Activated CD8-positive, alpha-beta memory T cell treated with anti-CD3 and anti-CD28 coated beads for 1 hour (primary cell): ENCODE measurements at regions not wholly inside any gene's neighbourhood (a gene's known extent, or its start where the extent isn't known, plus 50 kb on each side); places are given as distances from the start of the nearest gene placed in this dataset.

ENCODE experiments used
- DNase-seq, 2 donors: peaks; one replicate each; pipeline ENCODE4 v3.0.0-alpha.2; 2020; ENCODE audit warnings: low read depth in 1 of 2; ENCODE audit errors: extremely low read depth in 1 of 2

DNA sequence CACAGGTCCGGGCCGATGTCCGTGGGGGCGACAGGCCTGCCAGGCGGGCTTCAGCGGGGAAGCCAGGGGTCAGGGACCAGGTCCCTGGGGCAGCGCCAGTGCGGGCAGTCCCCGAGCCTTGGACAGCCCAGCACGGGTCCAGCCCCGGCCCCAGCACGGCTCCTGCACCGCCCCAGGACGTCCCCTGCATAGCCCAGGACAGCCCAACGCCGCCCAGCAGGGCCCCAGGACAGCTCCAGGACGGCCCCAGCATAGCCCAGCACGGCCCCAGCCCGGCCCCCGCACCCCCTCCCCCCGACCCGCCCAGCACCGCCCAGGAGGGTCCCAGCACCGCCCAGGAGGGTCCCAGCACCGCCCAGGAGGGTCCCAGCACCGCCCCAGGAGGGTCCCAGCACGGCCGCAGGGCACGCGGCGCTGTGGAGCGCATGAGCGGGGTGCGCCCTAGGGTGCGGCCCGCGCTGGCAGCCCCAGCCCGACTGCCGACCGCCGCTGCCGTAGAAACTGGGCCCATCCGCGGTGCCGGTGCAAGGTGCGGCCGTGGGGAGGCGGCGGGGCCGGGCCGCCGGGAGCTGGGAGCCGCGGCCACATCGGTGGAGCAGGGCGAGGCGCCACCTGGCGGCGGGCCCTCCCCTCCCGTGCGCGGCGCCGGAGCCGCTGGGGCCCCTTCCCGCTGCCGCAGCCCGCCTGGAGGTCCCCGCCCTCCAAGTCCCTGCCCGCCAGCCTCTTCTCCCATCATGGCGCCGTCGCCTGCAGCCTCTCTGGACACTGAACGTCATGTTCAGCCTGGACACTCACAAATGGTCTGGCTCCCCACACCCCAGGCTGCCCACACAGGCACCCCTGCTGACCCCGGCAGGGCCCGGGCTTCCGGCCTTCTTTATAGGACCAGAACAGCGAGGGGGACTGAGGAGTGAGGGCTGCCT lies 106.8 kb upstream of the NKX1-1 start:
- peak in 1 of 2 donors; percentile 39 for DNase-seq

DNA sequence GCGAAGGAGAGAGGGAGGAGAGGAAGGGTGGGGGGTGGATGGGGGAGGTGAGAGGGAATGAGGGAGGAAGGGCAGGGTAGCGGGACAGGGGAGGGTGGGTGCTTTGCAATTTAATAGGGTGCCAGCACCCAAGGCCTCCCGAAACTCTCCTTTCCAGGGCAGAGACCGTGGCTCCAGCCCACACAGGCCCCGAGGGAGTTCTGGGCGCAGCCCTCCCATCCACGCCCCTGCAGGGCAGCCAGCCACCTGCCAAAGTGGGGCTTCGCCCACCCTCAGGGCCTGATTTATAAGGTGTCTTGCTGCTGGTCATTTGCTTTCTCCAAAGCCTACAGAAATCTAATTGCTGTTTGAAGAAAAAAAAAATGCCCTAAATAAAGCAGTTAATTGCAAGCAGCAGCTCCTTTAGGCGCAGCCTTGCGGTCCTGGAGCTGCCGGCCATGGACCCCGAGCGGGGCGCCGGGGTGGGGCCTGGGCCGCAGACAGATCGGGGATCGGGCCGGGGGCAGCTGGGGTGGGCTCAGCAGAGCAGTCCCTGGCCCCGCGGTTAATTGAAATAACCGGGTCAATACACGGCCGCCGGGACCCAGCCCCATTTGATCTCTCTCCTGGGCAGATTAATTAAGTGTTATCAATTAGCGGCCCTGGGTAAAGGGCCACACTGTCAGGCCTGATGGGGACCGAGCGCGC lies 106.0 kb upstream of the NKX1-1 start:
- no peak for DNase-seq

DNA sequence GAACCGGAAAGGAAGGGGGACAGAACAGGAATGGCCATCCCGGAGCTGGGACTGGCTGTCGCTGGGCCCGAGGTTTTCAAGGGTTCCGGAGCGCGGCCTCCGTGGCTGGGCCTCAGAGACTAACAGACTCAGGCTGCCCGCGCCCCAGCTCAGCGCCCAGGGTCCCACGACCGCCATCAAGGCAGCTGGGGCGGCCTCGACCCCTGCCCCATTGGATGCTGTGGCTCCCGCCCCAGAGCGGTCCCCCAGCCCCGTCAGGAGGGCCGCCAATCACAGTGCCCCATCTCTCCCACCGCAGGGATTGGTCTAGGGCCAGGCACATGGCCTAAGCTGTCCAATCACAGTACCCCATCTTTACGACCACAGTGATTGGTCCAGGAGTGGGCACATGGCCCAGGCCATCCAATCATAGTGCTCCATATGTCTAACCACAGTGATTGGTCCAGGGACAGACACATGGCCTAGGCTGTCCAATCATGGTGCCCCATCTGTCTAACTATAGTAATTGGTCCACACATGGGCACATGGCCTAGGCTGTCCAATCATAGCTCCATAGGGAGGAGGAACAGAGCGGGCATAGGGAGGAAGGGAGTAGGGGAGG lies 105.3 kb upstream of the NKX1-1 start:
- no peak for DNase-seq

DNA sequence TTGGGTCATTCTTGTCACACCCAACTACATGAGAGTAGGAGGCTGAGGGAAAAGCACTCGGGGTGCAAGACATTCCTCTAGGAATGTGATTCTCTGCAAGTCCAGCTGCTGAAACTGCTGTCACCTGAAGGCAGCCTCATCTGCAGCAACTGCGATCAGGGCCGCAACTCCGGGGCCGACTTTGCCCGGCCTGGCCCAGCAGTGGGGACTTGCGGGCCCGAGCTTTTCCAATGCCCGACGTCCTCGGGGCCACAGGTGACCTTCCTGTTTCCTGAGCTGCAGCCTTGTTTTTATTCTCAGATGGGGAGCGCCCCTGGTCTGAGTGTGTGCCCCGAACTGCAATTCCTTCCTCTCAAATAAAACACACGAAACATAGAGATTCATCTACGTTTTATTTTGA lies 104.7 kb upstream of the NKX1-1 start:
- DNase-seq: no peak

DNA sequence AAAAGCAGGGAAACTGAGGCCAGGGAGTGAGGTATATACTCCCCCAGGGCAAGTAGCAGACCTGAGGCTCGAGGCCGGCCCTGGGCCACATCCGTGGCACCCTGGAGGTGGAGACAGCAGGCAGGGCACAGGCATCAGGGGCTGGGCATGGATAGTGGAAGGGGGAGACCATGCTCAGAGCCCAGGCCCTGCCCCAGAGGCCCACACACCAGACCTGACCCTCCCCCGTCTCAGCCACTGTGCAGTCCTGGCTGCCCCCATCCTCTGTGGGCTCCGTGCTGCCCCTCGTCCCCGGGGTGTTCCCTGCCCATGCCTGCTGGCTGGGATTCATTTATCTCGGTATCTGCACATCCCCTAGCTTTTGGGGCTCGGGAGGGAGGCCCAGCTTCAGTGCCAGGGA lies 103.1 kb upstream of the NKX1-1 start:
- DNase-seq: no peak

DNA sequence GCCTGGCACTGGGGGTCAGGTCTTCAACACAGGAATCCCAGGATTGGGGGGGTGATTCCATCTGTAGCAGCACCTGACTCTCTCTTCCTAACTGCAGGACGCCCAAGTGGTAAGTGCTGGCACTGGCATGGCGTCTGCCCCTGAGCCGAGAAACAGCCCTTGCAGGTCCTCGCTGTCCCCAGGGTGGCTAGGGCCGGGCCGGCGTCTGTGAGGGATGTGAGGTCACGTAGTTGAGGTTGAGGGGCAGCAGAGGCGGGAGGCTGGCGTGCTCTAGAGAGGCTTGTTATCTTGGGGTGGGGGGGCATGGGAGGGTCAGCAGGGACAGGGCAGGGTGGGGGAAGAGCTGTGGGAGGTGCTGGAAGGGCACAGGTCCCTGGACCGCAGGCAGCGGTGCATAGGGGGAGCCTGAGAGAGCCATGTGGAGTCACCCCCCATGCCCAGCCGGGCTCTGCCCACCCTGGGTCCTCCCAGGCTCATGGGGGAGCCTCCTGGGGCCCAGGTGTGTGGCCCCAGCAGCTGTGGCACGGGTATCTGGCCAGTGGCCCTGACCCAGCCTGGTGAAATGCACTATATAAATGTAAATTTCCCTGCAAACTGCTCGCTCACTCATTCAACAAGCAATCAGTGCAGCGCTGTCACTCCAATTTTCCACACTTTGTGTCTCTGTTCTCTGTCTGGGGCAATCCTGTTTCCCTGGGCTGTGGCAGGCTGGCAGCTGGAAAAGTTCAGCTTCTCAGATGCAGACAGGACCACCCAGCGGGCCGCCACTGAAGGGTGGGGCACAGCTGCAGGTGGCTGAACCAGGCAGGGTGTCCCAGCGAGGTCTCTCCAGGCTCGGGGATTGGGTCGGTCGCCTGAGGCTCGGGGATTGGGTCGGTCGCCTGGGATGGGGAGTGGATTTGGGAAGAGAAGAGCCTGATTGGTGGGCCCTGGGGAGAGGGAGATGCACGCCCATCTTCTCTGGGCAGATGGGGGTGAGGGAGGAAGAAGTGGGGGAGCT lies 102.2 kb upstream of the NKX1-1 start:
- DNase-seq: no peak

DNA sequence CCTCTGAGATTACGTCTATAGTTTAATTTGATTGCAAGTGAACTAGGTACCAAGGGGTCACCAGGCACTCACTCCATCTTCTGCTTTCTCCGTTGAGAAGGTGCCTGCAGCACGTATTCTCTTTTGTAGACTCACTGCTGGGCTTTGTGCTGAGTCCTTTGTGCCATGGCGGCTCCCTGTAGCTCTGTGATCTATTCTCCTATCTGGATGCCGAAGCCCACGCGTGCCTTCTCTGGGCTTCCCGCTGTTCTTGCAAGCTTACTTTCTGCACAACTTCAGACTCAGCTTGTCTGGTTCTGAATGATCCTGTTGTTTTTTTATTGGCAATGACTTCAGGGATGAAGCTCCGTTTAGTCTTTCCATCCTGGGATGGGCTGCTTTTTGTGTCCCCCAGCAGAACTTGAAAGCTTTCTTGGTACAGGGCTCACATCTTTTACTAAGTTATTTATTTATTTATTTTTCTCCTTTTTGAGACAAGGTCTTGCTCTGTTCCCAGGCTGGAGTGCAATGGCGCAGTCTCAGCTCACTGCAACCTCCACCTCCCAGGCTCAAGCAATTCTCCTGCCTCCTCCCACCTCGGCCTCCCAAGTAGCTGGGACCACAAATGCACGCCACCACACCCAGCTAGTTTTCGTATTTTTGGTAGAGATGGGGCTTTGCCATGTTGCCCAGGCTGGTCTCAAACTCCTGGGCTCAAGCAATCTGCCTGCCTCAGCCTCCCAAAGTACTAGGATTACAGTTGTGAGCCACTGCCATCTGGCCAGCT lies 100.9 kb upstream of the NKX1-1 start:
- DNase-seq: no peak

DNA sequence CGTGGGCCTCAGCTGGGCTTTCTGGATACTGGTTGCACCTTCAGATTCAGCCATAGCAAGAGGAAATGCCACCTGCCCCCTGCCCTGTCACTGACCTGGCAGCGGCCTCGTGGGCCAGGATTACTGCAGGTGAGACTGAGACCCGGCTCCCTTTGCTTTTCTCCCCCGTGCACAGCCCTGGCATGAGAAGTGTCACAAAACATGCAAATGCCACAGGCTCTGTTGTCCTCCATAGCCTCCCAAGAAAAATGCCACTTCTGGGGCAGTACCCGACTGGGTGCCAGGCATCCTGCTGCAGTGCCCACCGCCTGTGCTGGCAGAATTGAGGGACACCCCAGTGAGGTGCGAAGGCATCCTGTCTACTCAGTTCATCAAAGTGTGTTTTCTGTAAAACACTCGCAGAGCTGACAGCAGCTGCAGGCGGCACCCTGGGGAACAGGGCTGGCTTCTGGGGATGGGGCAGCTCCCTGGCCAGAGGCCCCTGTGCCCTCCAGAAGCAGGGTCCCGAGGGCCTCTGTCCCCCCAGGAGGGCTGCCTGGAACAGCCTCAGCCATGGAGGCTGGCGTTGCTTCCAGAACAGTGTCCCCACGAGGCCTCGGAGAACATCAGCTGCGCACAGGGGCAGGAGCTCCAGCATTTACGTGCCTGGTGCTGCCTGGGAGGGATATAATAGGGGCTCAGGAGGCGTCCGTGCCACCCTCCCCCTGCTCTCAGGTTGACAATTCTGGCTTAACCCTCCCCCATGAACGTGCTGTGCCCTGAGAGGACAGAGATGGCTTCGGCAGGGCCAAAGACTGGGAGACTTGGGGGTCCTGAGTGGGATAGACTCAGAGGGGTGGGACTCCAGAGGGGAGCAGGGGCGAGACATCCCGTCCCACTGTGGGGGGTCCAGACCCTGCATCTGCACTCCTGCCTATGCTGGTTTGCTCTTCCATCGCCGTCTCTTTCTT lies 99.5 kb upstream of the NKX1-1 start:
- no peak for DNase-seq

DNA sequence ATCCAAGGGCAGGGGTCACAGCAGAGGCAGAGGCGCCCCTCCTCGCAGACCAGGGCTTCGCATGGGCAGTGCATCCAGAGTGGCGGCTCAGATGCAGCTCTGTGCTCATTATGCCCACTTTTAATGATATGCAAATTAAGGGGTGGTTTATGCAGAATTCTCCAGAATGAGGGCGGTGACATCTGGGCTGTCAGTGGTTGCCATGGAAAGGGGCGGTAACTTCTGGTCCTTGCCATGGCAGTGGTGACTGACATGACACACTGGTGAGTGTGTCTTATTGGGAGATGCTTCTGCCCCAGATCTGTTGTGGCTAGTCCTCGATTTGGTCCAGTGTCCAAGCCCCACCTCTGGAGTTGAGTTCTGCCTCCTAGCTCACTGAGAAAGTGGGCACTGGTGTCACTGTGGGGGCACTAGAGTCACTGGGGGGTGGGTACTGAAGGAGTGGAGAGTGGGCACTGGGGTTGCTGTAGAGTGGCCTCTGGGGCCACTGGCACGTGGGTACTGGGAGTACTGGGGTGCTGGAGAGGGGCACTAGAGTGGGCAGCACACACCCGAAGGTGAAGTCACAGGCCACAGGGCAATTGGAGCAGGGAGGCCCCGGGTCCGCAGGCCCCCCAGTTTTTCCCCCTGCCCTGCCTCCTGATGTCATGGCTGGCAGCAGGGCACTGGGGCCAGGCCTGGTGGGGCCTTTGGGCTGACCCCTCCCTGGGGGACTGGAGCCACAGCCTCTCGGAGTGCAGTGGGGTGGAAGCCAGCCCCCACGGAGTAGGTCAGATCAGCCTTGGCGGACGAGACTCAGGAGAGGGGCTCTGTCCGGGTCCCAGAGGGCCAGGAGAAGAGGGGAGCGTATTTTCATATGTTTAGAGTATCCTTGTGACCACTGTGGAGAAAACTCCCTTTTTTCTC lies 98.6 kb upstream of the NKX1-1 start:
- no peak for DNase-seq

DNA sequence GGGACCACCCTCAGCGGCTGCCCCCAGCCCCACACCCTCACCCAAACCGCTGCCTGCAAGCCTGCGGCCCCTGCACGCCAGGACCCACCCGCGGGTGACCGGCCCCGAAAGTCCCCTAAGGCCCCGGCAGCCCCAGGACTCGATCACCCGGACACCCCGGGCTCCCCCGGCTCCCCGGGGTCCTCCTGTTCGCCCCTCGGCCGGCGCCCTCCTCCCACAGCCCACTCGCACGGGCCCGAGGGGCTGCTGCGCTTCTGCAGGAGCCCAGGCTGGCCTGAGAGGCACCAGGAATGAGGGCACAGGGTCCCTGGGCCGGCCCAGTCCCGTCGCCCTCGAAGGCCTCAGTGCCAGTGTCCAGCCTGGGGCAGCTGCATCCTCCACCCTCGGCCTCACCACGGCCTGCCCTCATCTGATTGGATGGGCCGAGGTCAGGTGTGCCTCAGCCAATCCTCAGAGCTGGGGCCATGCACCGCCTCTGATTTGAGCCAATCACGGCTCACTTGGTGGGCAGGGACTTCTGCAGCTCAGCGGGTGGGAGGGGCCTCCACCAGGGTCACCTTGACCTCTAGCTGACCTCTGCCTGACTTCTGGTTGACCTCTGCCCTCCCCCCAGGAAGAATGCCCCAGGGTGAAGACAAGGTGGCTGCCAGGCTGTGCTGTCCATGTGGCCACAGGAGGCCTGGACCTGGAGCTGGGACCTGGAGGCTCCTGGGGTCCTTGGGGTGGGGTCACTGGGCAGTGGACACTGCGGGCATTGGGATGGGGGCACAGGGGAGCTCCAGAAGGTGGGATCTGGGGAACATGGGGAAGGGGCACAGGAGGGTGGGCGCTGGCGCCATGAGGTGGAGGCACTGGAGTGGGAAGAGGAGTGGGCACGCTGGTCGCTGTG lies 97.6 kb upstream of the NKX1-1 start:
- no peak for DNase-seq

DNA sequence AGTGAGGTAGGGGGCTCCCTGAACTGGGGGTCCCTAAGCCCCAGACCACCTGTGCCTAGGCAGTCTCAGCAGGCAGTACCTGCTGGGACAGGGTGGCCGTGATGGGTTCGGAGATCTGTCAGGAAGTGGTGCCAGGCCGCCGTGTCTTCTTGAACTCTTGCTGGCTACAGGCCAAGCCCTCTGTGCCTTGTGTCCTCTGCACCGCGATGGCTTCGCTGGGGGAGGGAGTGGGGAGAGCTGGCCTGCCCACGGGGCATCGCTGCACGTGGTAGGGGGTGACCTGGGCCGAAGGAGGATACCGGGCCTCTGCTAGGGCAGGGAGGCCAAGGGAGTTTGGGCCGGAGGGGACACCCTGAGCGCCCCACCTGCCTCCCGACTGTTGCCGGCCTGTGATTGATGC lies 96.7 kb upstream of the NKX1-1 start:
- DNase-seq: no peak

DNA sequence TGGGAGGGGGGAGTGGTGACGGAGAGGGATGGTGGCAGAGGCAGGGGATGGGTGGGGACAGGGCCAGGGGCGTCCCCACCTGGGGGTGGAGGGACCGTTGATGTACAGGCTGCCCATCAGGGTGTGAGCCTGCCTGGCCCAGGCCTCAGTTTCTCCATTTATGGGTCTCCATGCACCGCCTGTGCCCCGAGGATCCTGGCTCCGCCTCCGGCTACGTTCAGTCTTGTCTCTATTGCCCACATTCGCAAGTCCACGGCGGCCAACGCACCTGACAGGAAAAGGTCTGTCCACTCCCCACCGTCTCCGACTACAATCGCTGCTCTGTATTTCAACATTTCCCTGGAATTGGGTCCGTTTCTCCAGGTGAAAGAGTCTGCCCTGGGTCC lies 96.3 kb upstream of the NKX1-1 start:
- no peak for DNase-seq

DNA sequence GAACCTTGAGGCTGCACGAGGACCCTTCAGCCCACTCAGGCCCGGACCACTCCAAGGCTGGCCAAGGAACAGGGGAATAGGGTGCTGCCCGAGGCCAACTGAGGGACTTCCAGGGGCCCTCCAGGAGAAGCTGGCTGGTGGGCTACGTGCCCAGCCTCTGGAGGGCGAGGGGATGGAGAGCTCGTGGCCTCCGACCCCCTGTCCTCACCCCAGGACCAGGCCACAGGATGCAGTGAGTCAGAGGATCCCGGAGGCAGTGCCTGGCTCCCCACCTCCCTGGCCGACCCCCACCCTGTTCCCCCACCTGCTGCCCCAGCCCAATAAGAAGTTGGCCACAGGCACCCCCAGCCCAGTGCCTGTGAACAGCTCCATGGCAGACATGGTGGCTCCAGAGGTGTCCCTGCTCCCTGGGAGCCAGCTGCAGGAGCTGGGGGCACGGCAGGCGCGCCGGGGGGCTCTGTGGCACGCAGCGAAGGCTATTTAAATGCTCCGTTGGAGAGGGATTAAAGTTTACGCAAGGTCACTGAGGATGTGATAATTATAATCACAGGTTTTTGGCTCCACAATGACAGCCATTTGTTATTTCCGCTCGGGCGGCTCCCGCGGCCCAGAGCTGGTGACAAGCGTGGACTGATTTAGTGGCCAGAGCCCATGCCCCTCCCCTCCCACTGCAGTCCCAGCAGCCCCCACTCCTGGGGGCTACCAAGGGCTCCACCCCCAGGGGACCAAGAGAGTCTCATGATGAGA lies 95.7 kb upstream of the NKX1-1 start:
- no peak for DNase-seq

DNA sequence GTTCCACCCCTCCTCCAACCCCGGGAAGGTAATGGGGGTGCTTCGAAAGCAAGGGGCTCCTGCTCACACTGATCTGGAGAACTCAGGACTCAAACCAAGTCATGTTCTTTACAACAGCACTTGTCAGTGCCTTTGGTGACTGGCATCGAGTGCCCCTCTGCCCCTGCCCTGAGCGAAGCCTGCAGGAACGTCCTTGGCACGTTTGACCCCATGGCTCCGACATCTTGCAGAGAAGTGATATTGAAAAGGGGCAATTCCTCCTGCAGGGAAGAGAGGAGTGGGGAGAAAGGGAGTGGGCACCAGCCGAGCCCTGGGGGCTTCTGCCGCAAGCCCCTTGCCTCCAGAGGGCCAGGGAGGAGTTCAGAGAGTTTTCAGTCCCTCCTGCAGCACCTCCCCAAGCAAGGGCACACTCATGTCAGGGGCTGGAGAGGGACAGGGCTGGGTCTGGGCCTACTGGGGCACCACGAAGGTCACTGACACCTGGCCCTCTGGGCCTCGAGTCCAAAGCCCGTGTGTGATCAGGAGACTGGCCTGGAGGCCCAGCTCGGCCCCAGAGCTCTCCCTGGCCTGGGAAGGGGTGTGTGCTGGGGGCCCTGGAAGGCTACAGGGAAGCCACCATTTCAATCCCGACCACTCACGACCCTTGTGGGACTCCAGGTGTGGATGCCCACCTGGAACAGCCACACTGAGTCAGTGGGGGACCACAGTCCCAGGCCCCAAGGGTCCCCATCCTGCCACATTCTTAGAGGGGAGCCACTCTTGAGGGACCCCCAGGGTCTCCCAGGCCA lies 94.9 kb upstream of the NKX1-1 start:
- no peak for DNase-seq

DNA sequence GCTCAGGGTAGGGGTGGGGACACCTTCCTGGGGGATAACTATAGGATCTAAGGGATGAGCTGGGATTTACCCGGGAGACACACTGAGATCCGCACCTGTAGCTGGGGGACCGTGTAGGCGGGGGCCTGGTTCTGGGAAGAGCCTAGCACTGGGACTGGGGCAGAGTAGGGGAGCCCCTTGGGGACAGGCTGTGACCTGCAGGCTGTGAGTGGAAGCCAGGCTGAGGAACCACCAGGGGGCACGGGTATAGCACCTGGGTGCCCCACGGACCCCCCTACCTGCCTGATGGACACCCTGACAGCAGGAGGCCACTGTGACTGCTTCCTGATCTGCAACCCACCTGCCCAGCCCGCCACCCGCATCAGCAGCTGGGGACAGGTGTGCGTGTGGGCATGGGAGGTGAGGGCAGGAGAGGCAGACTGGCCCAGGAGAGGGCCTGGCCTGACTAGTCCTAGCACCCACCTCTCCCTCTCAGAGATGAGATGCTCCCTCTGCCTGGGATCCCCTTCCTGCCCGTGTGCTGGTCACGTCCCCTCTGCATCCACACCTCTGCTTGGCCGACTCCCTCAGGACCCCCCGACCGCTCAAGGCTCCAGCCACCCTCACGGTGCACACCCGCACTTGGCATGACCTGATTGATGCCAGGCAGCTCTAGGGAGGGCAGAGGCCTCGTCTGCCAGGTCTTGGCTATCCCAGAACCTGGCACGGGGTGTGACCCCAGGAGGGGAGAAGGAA lies 94.2 kb upstream of the NKX1-1 start:
- no peak for DNase-seq
